Osteoblast (primary cell): ENCODE measurements at regions not wholly inside any gene's neighbourhood (a gene's known extent, or its start where the extent isn't known, plus 50 kb on each side); places are given as distances from the start of the nearest gene placed in this dataset.

Experiments used
- DNase-seq: peaks from one replicate; pipeline ENCODE4 v3.0.0; 2011; ENCODE audit warnings: low spot score, mixed read lengths; ENCODE audit not compliant: insufficient read length; ENCODE audit errors: missing footprints
- H2AFZ ChIP-seq: 2 replicates; pipeline ENCODE4 v1.6.0; 2011; ENCODE audit warnings: mild to moderate bottlenecking, low read length
- H3K27ac ChIP-seq: 2 replicates; pipeline ENCODE4 v1.5.1; 2011; ENCODE audit warnings: mild to moderate bottlenecking, low read depth, low read length, moderate library complexity
- H3K27me3 ChIP-seq: 2 replicates; pipeline ENCODE4 v1.6.0; 2012; ENCODE audit warnings: mild to moderate bottlenecking, control low read depth, inconsistent platforms, low read length, moderate library complexity; ENCODE audit not compliant: insufficient read depth
- H3K36me3 ChIP-seq: 2 replicates; pipeline ENCODE4 v1.5.1; 2011; ENCODE audit warnings: mild to moderate bottlenecking, low read length, control low read depth, moderate library complexity; ENCODE audit not compliant: insufficient read depth
- H3K4me1 ChIP-seq: 2 replicates; pipeline ENCODE4 v1.5.1; 2011; ENCODE audit warnings: mild to moderate bottlenecking, low read length, control low read depth, moderate library complexity; ENCODE audit not compliant: insufficient read depth
- H3K4me2 ChIP-seq: 2 replicates; pipeline ENCODE4 v1.6.0; 2011; ENCODE audit warnings: mild to moderate bottlenecking, low read length; ENCODE audit not compliant: insufficient read depth
- H3K4me3 ChIP-seq: fragments of 200-600 bp; sonication (generic); 3 replicates; pipeline ENCODE4 v1.5.1; 2012; ENCODE audit warnings: mild to moderate bottlenecking, low read length, inconsistent platforms; ENCODE audit not compliant: insufficient read depth
- H3K79me2 ChIP-seq: 2 replicates; pipeline ENCODE4 v1.6.0; 2012; ENCODE audit warnings: mild to moderate bottlenecking, low read length, control low read depth, inconsistent platforms; ENCODE audit not compliant: insufficient read depth
- H3K9me3 ChIP-seq: 2 replicates; pipeline ENCODE4 v1.5.1; 2011; ENCODE audit warnings: low read depth, low read length, control low read depth
- H4K20me1 ChIP-seq: 2 replicates; pipeline ENCODE4 v1.6.0; 2012; ENCODE audit warnings: mild to moderate bottlenecking, low read length, control low read depth; ENCODE audit not compliant: insufficient read depth
- CTCF ChIP-seq: IDR thresholded peaks from 2 replicates; pipeline ENCODE4 v1.5.1; 2011; ENCODE audit warnings: mild to moderate bottlenecking, low read depth, low read length, moderate library complexity; ENCODE audit errors: extremely low read depth

GRCh38 chr10:78475437-78475836 is 441.8 kb downstream of the RPS24 start:
- no peaks in the 10 kb centered on the region for H3K79me2 ChIP-seq
- no peak overlapping the region for H2AFZ ChIP-seq
- no peaks in the 10 kb centered on the region for H3K9me3 ChIP-seq
- peak; percentile 74 for DNase-seq
- H3K4me1 ChIP-seq = no peaks in the 10 kb centered on the region
- no peak overlapping the region for H3K27ac ChIP-seq
- H3K36me3 ChIP-seq = no peaks in the 10 kb centered on the region
- no peak for TF ChIP-seq CTCF
- H4K20me1 ChIP-seq = no peaks in the 10 kb centered on the region
- H3K4me2 ChIP-seq = no peak overlapping the region
- peaks cover 21% of the 10 kb centered on the region for H3K27me3 ChIP-seq
- no peak overlapping the region for H3K4me3 ChIP-seq

GRCh38 chr10:78476156-78476555 is 442.5 kb downstream of the RPS24 start:
- Histone ChIP-seq H3K9me3 (no peaks in the 10 kb centered on the region), H3K4me3 (no peak overlapping the region), H3K4me1 (no peaks in the 10 kb centered on the region), H4K20me1 (no peaks in the 10 kb centered on the region), H2AFZ (no peak overlapping the region), H3K27me3 (peaks cover 24% of the 10 kb centered on the region), H3K4me2 (no peak overlapping the region), H3K27ac (no peak overlapping the region), H3K79me2 (no peaks in the 10 kb centered on the region), H3K36me3 (no peaks in the 10 kb centered on the region)
- DNase-seq = no peak
- no peak for TF ChIP-seq CTCF

GRCh38 chr10:78476844-78477243 is 443.2 kb downstream of the RPS24 start:
- no peak overlapping the region for H3K4me3 ChIP-seq
- TF ChIP-seq CTCF = no peak
- H3K4me1 ChIP-seq = no peaks in the 10 kb centered on the region
- peaks cover 24% of the 10 kb centered on the region for H3K27me3 ChIP-seq
- no peaks in the 10 kb centered on the region for H4K20me1 ChIP-seq
- no peak overlapping the region for H2AFZ ChIP-seq
- H3K79me2 ChIP-seq = no peaks in the 10 kb centered on the region
- no peaks in the 10 kb centered on the region for H3K36me3 ChIP-seq
- H3K9me3 ChIP-seq = no peaks in the 10 kb centered on the region
- H3K4me2 ChIP-seq = no peak overlapping the region
- H3K27ac ChIP-seq = no peak overlapping the region
- no peak for DNase-seq

GRCh38 chr10:78478919-78479318 is 445.3 kb downstream of the RPS24 start:
- no peak for TF ChIP-seq CTCF
- Histone ChIP-seq H4K20me1 (no peaks in the 10 kb centered on the region), H3K9me3 (no peaks in the 10 kb centered on the region), H3K27ac (no peak overlapping the region), H3K4me2 (no peak overlapping the region), H2AFZ (no peak overlapping the region), H3K4me3 (no peak overlapping the region), H3K79me2 (no peaks in the 10 kb centered on the region), H3K36me3 (no peaks in the 10 kb centered on the region), H3K4me1 (no peaks in the 10 kb centered on the region), H3K27me3 (peaks cover 24% of the 10 kb centered on the region)
- no peak for DNase-seq
